H9 (cell line): ENCODE measurements at regions not wholly inside any gene's neighbourhood (a gene's known extent, or its start where the extent isn't known, plus 50 kb on each side); places are given as distances from the start of the nearest gene placed in this dataset.

ENCODE experiments used
- DNase-seq: peaks from one replicate; pipeline ENCODE4 v3.0.0-alpha.2; 2017
- H2AFZ ChIP-seq: one replicate; pipeline ENCODE4 v1.6.1; 2013; ENCODE audit warnings: mild to moderate bottlenecking, low read length, control low read depth, moderate library complexity
- H2AK5ac ChIP-seq: 2 replicates; pipeline ENCODE4 v1.6.1; 2013; ENCODE audit warnings: low read length, control low read depth, mixed read lengths; ENCODE audit not compliant: insufficient read length
- H2BK120ac ChIP-seq: one replicate; pipeline ENCODE4 v1.6.1; 2013; ENCODE audit warnings: low read depth, mild to moderate bottlenecking, low read length, control low read depth, inconsistent platforms; ENCODE audit not compliant: poor library complexity, severe bottlenecking
- H2BK12ac ChIP-seq: 2 replicates; pipeline ENCODE4 v1.6.1; 2013; ENCODE audit warnings: low read length, control low read depth, mixed read lengths, low read depth; ENCODE audit not compliant: insufficient read length
- H2BK15ac ChIP-seq: 2 replicates; pipeline ENCODE4 v1.6.1; 2013; ENCODE audit warnings: low read depth, low read length, control low read depth
- H2BK20ac ChIP-seq: one replicate; pipeline ENCODE4 v1.6.1; 2013; ENCODE audit warnings: low read depth, mild to moderate bottlenecking, low read length, control low read depth, inconsistent platforms; ENCODE audit not compliant: poor library complexity, severe bottlenecking
- H2BK5ac ChIP-seq: 2 replicates; pipeline ENCODE4 v1.6.1; 2013; ENCODE audit warnings: low read length, control low read depth, mixed read lengths; ENCODE audit not compliant: insufficient read length
- H3K14ac ChIP-seq: 2 replicates; pipeline ENCODE4 v1.6.1; 2013; ENCODE audit warnings: low read length, control low read depth; ENCODE audit not compliant: insufficient read depth
- H3K18ac ChIP-seq: 2 replicates; pipeline ENCODE4 v1.6.1; 2013; ENCODE audit warnings: low read depth, mild to moderate bottlenecking, mixed read lengths, low read length, control low read depth; ENCODE audit not compliant: insufficient read length
- H3K23ac ChIP-seq: 2 replicates; pipeline ENCODE4 v1.6.1; 2013; ENCODE audit warnings: low read length, control low read depth, mixed read lengths, low read depth; ENCODE audit not compliant: insufficient read length
- H3K23me2 ChIP-seq: 2 replicates; pipeline ENCODE4 v1.6.1; 2013; ENCODE audit warnings: low read depth, mild to moderate bottlenecking, mixed read lengths, low read length, control low read depth; ENCODE audit not compliant: insufficient read length, poor library complexity, severe bottlenecking
- H3K27ac ChIP-seq: 2 replicates; pipeline ENCODE4 v1.5.1; 2013; ENCODE audit warnings: low read length, control low read depth, mixed read lengths, low read depth; ENCODE audit not compliant: insufficient read length
- H3K27me3 ChIP-seq: 2 replicates; pipeline ENCODE4 v1.6.1; 2013; ENCODE audit warnings: low read length, control low read depth, inconsistent platforms; ENCODE audit not compliant: insufficient read depth
- H3K4ac ChIP-seq: 2 replicates; pipeline ENCODE4 v1.6.1; 2013; ENCODE audit warnings: low read depth, mild to moderate bottlenecking, control low read depth, inconsistent platforms, low read length, moderate library complexity
- H3K4me1 ChIP-seq: 2 replicates; pipeline ENCODE4 v1.6.1; 2013; ENCODE audit warnings: low read length, control low read depth, inconsistent platforms; ENCODE audit not compliant: insufficient read depth
- H3K4me2 ChIP-seq: 2 replicates; pipeline ENCODE4 v1.6.1; 2013; ENCODE audit warnings: low read length, control low read depth, mixed read lengths; ENCODE audit not compliant: insufficient read length, insufficient read depth
- H3K56ac ChIP-seq: 2 replicates; pipeline ENCODE4 v1.6.1; 2013; ENCODE audit warnings: low read depth, mild to moderate bottlenecking, mixed read lengths, low read length, control low read depth; ENCODE audit not compliant: insufficient read length
- H3K79me1 ChIP-seq: 2 replicates; pipeline ENCODE4 v1.6.1; 2013; ENCODE audit warnings: low read depth, mild to moderate bottlenecking, moderate library complexity, low read length, control low read depth, inconsistent platforms; ENCODE audit not compliant: insufficient read depth, poor library complexity, severe bottlenecking
- H3K79me2 ChIP-seq: 2 replicates; pipeline ENCODE4 v1.6.1; 2013; ENCODE audit warnings: low read length, control low read depth, inconsistent platforms; ENCODE audit not compliant: insufficient read depth
- H3K9ac ChIP-seq: 2 replicates; pipeline ENCODE4 v1.6.1; 2013; ENCODE audit warnings: low read length, control low read depth, mixed read lengths; ENCODE audit not compliant: insufficient read length; ENCODE audit errors: extremely low read depth
- H3K9me3 ChIP-seq: one replicate; pipeline ENCODE4 v1.6.1; 2013; ENCODE audit warnings: low read depth, low read length, inconsistent platforms; ENCODE audit not compliant: control insufficient read depth
- H3T11ph ChIP-seq: one replicate; pipeline ENCODE4 v1.6.1; 2013; ENCODE audit warnings: mild to moderate bottlenecking, low read length, control low read depth, inconsistent platforms
- H4K20me1 ChIP-seq: one replicate; pipeline ENCODE4 v1.6.1; 2013; ENCODE audit not compliant: control insufficient read depth, insufficient read length, insufficient read depth
- H4K5ac ChIP-seq: 2 replicates; pipeline ENCODE4 v1.6.1; 2013; ENCODE audit warnings: low read depth, mild to moderate bottlenecking, mixed read lengths, low read length, control low read depth; ENCODE audit not compliant: insufficient read length
- H4K8ac ChIP-seq: replicated peaks from 2 replicates; pipeline ENCODE4 v1.6.1; 2013; ENCODE audit warnings: low read length, control low read depth, mixed read lengths, low read depth; ENCODE audit not compliant: insufficient read length
- H4K91ac ChIP-seq: 2 replicates; pipeline ENCODE4 v1.6.1; 2013; ENCODE audit warnings: low read depth, mild to moderate bottlenecking, moderate library complexity, mixed read lengths, low read length, control low read depth; ENCODE audit not compliant: insufficient read length
- H3K27ac Mint-ChIP-seq, 3 experiments: 2 replicates in 2 of 3; 3 replicates in 1 of 3; pipeline ENCODE4 v1.8.0; 2020 to 2021; ENCODE audit warnings: mixed read lengths in 3 of 3, mild to moderate bottlenecking in 1 of 3, moderate library complexity in 1 of 3
- H3K27me3 Mint-ChIP-seq: 2 replicates; pipeline ENCODE4 v1.8.0; 2021; ENCODE audit warnings: low read depth, mild to moderate bottlenecking, moderate library complexity, mixed read lengths
- H3K36me3 Mint-ChIP-seq, 3 experiments: 2 replicates in 2 of 3; 3 replicates in 1 of 3; pipeline ENCODE4 v1.8.0; 2020 to 2021; ENCODE audit warnings: low read depth in 3 of 3, mixed read lengths in 3 of 3; ENCODE audit not compliant: insufficient read depth in 1 of 3
- H3K4me1 Mint-ChIP-seq, 2 experiments: 2 replicates each; pipeline ENCODE4 v1.8.0; 2020; ENCODE audit warnings: mixed read lengths in 2 of 2
- H3K4me3 Mint-ChIP-seq, 2 experiments: 2 replicates in 1 of 2; 3 replicates in 1 of 2; pipeline ENCODE4 v1.8.0; 2020 to 2021; ENCODE audit warnings: mild to moderate bottlenecking in 2 of 2, mixed read lengths in 2 of 2, moderate library complexity in 1 of 2
- H3K9me3 Mint-ChIP-seq, 2 experiments: 2 replicates in 1 of 2; 3 replicates in 1 of 2; pipeline ENCODE4 v1.8.0; 2020; ENCODE audit warnings: mild to moderate bottlenecking in 2 of 2, mixed read lengths in 2 of 2, moderate library complexity in 1 of 2
- CTCF ChIP-seq: fragments of 200-600 bp; sonication (generic); conservative IDR thresholded peaks from 3 replicates; pipeline ENCODE4 v1.8.0; 2021; ENCODE audit warnings: antibody characterized with exemption, mild to moderate bottlenecking
- WGBS: extraction: QIAGEN DNeasy Blood & Tissue Kit; methylation state at CpG from one replicate; pipeline ENCODE4 v1.1.7; 2013; ENCODE audit warnings: missing lambda C conversion rate, low lambda C conversion rate, mixed read lengths; ENCODE audit not compliant: insufficient read length; ENCODE audit errors: extremely low coverage; 5-methylcytosine and 5-hydroxymethylcytosine counted together

GRCh38 chr20:39676241-39676640 lies 714.1 kb downstream of the DHX35 start:
- DNase-seq, result no peak
- no peak overlapping the region for H4K91ac ChIP-seq
- no peaks in the 10 kb centered on the region for H4K20me1 ChIP-seq
- Mint-ChIP-seq H3K4me3 (no peak overlapping the region), H3K36me3 (peaks cover 0 to 2% (median 0%) of the 10 kb centered on the region in 3 experiments; a peak in 2 of 7 replicates), H3K27ac (no peak overlapping the region), H3K9me3 (peaks cover 6 to 8% of the 10 kb centered on the region in 2 experiments; a peak in 3 of 5 replicates), H3K27me3 (peaks cover 2% of the 10 kb centered on the region; the same call in 1 of the 2 replicates), H3K4me1 (no peaks in the 10 kb centered on the region)
- WGBS, result no CpG with 5 or more reads among the region's 6 CpGs
- no peaks in the 10 kb centered on the region for H3K79me2 ChIP-seq
- no peak overlapping the region for H3K23ac ChIP-seq
- H4K5ac ChIP-seq, result no peak overlapping the region
- no peak overlapping the region for H4K8ac ChIP-seq
- H2BK5ac ChIP-seq, result no peak overlapping the region
- no peak overlapping the region for H3K18ac ChIP-seq
- H3K4me2 ChIP-seq, result no peak overlapping the region
- no peaks in the 10 kb centered on the region for H3K23me2 ChIP-seq
- H3K9me3 ChIP-seq, result no peaks in the 10 kb centered on the region
- H3T11ph ChIP-seq, result no peak overlapping the region
- H2BK12ac ChIP-seq, result no peak overlapping the region
- no peak overlapping the region for H2AFZ ChIP-seq
- no peak overlapping the region for H2BK20ac ChIP-seq
- H3K56ac ChIP-seq, result no peak overlapping the region
- no peak overlapping the region for H2BK120ac ChIP-seq
- TF ChIP-seq CTCF, result no peak
- no peak overlapping the region for H2AK5ac ChIP-seq
- no peak overlapping the region for H3K4ac ChIP-seq
- no peak overlapping the region for H3K14ac ChIP-seq
- H2BK15ac ChIP-seq, result no peak overlapping the region
- no peak overlapping the region for H3K27ac ChIP-seq
- no peaks in the 10 kb centered on the region for H3K27me3 ChIP-seq
- no peaks in the 10 kb centered on the region; the same call in 1 of the 2 replicates for H3K4me1 ChIP-seq
- no peak overlapping the region for H3K9ac ChIP-seq
- H3K79me1 ChIP-seq, result no peaks in the 10 kb centered on the region
